Fibroblast of the aortic adventitia (primary cell): ENCODE measurements at regions not wholly inside any gene's neighbourhood (a gene's known extent, or its start where the extent isn't known, plus 50 kb on each side); places are given as distances from the start of the nearest gene placed in this dataset.
"Not testable (repeated sequence)": the region's sequence is repeated elsewhere in the genome, so short reads cannot be mapped to it uniquely, and the experiment has no call there.

Experiments
- DNase-seq: peaks from one replicate; pipeline ENCODE4 v3.0.0-alpha.2; 2010; ENCODE audit warnings: low read depth
- H3K4me3 ChIP-seq: 2 replicates; pipeline ENCODE4 v1.5.1; 2011; ENCODE audit warnings: low read depth, mild to moderate bottlenecking, control low read depth, low read length, moderate library complexity
- CTCF ChIP-seq: IDR thresholded peaks from 2 replicates; pipeline ENCODE4 v1.5.1; 2011; ENCODE audit warnings: mild to moderate bottlenecking, low read length, control low read depth, inconsistent platforms; ENCODE audit not compliant: insufficient read depth

- TF ChIP-seq CTCF: peak; percentile 80
- DNase-seq: peak; percentile 79
These were observed 99.9 kb downstream of the ANKRD18B start for GRCh38 chr9:33623658-33624586.

GRCh38 chr9:33628318-33628717, 104.3 kb downstream of the ANKRD18B start:
- H3K4me3 ChIP-seq: not testable (repeated sequence)

More at GRCh38 chr9:33623658-33624586, 99.9 kb downstream of the ANKRD18B start:
- no peak overlapping the region for H3K4me3 ChIP-seq

GRCh38 chr9:33628865-33629410, 104.9 kb downstream of the ANKRD18B start:
- H3K4me3 ChIP-seq: no peak overlapping the region
- no peak for TF ChIP-seq CTCF
- no peak for DNase-seq

More at GRCh38 chr9:33628318-33628717, 104.3 kb downstream of the ANKRD18B start:
- not testable (repeated sequence) for DNase-seq

GRCh38 chr9:33633636-33634035, 109.6 kb downstream of the ANKRD18B start:
- no peak for DNase-seq
- H3K4me3 ChIP-seq: no peak overlapping the region
- no peak for TF ChIP-seq CTCF

GRCh38 chr9:33637881-33638280, 113.8 kb downstream of the ANKRD18B start:
- no peak for TF ChIP-seq CTCF
- H3K4me3 ChIP-seq: no peak overlapping the region
- no peak for DNase-seq

- no peak for TF ChIP-seq CTCF
- no peak for DNase-seq
- H3K4me3 ChIP-seq: no peak overlapping the region
These were observed 114.4 kb downstream of the ANKRD18B start for GRCh38 chr9:33638391-33638915.

- no peak for TF ChIP-seq CTCF
- no peak overlapping the region for H3K4me3 ChIP-seq
- DNase-seq: peak; percentile 2
These were observed 121.7 kb downstream of the ANKRD18B start for GRCh38 chr9:33645706-33646105.
